Mononuclear cell (primary cell): ENCODE measurements at regions not wholly inside any gene's neighbourhood (a gene's known extent, or its start where the extent isn't known, plus 50 kb on each side); places are given as distances from the start of the nearest gene placed in this dataset.

Experiments used
- H3K27me3 ChIP-seq: 2 replicates; pipeline ENCODE4 v1.6.0; 2011; ENCODE audit warnings: low read length, control low read depth; ENCODE audit not compliant: insufficient read depth
- H3K4me1 ChIP-seq: 2 replicates; pipeline ENCODE4 v1.5.1; 2011; ENCODE audit warnings: mild to moderate bottlenecking, low read length, control low read depth; ENCODE audit not compliant: insufficient read depth
- H3K4me3 ChIP-seq: 2 replicates; pipeline ENCODE4 v1.5.1; 2011; ENCODE audit warnings: mild to moderate bottlenecking, low read length, moderate library complexity
- H3K9me3 ChIP-seq: 2 replicates; pipeline ENCODE4 v1.5.1; 2011; ENCODE audit warnings: low read depth, mild to moderate bottlenecking, control low read depth, low read length

DNA sequence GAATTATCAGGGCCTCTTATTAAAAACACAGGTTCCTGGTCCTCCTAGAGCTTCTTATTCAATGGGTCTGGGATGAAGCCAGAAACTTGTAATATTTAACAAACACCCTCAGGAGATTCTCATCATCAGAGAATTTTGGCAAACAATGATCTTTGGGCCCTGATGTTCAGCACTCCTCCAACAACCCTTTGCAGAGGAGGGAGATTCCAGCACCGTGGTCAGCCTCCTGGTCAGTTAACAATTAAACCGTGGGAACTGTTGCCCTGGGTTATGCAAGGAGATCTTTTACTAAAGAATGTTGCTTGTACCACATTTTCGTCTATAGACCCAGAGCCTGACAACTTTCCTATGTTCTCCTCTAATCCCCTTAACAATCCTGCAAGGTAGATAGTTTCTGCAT, 294.4 kb downstream of the PLPP3 start:
- Histone ChIP-seq H3K4me1 (no peaks in the 10 kb centered on the region), H3K4me3 (no peak overlapping the region), H3K9me3 (no peaks in the 10 kb centered on the region), H3K27me3 (no peaks in the 10 kb centered on the region)

DNA sequence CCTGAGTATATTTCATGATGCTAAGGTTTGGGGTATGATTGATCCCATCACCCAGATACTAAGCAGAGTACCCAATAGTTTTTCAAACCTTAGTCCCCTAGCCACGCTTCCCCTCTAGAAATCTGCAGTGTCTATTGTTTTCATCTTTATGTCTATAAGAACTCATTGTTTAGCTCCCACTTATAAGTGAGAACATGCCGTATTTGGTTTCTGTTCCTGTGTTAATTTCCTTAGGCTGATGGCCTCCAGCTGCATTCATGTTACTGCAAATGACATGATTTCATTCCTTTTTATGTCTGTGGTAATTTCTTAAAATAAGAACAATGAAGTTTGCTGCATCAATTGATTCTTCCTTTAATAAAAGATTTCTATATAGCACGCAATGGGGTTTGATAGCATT, 301.3 kb downstream of the PLPP3 start:
- H3K4me1 ChIP-seq: no peaks in the 10 kb centered on the region
- H3K4me3 ChIP-seq: no peak overlapping the region
- H3K9me3 ChIP-seq: no peaks in the 10 kb centered on the region
- H3K27me3 ChIP-seq: no peaks in the 10 kb centered on the region

- H3K4me1 ChIP-seq: no peaks in the 10 kb centered on the region
- no peaks in the 10 kb centered on the region for H3K27me3 ChIP-seq
- no peak overlapping the region for H3K4me3 ChIP-seq
- no peaks in the 10 kb centered on the region for H3K9me3 ChIP-seq
Observed at GRCh38 chr1:56268519-56269140, 310.7 kb downstream of the PLPP3 start.

DNA sequence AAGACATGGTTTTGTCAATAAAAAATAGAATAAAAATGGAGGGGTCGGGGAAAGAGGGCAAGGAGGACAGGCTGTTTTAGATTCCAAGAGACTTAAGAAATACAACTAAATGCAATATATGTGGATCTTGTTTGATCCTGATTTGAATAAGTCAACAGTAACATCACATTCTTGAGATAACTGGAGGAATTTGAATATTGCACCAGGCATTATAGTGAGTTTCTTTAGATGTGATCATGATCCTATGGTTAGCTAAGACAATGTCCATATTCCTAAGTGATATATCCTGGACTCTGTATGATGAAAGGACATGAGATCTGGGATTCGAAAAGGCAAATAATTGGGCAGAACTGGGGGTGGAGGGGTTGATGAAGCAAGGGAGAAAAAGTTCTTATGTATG, 311.8 kb downstream of the PLPP3 start:
- no peaks in the 10 kb centered on the region for H3K4me1 ChIP-seq
- H3K4me3 ChIP-seq: no peak overlapping the region
- no peaks in the 10 kb centered on the region for H3K9me3 ChIP-seq
- no peaks in the 10 kb centered on the region for H3K27me3 ChIP-seq

DNA sequence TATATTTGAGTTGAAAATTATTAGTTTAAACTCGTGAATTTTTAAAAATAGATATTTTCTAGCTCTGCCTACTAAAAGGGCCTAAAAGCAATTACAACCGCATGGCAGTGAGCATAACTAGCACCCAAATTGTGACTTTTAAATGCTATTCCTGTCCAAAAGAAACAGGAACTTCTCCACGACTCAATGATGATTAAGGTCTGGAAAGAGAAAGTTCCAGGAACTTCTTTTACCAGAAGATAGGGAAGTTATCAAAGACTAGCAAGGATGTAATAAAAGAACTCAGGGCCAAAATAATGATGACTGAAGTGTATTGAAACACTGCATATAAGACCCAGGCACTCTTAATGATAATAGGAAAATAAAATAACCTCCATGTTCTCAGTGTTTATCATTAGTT, 313.0 kb downstream of the PLPP3 start:
- H3K27me3 ChIP-seq: no peaks in the 10 kb centered on the region
- no peaks in the 10 kb centered on the region for H3K4me1 ChIP-seq
- H3K4me3 ChIP-seq: no peak overlapping the region
- no peaks in the 10 kb centered on the region for H3K9me3 ChIP-seq

DNA sequence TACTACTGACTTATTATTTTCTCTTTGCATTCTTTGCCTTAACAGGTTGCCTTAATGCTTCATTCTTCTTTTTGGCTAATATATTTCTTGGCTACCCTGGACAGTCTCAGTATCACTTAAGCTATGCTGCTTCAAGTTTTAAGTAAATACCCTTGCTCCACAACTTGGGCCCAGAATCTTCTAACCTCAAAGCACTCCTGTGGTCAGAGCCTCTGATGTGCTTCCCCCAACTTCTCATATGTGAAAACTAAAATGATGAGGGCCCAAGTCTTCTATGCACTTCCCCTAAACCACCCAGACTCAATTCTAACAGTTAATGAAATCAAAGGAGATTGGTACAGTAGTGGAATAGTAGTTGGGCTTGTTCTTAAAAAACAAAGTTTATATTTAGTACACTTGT, 314.1 kb downstream of the PLPP3 start:
- no peaks in the 10 kb centered on the region for H3K27me3 ChIP-seq
- no peaks in the 10 kb centered on the region for H3K9me3 ChIP-seq
- H3K4me3 ChIP-seq: no peak overlapping the region
- no peaks in the 10 kb centered on the region for H3K4me1 ChIP-seq

DNA sequence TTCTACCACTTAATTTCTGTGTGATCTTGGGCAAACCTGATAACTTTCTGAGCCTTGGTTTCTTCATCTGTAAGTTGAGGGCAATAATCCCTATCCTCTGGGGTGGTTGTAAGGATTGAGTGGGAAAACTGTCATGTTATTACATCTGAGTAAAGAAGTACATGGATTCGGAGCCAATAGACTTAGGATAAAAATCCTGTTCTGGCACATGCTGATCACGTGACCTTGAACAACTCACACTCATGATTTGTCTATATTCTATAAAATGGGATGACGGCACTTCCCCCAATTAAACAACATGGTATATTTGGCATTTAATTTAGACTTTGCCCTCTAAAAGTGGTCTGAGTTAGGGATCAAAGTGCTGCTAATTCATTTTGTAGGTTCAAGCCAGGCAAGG, 315.5 kb downstream of the PLPP3 start:
- no peaks in the 10 kb centered on the region for H3K27me3 ChIP-seq
- H3K4me3 ChIP-seq: no peak overlapping the region
- H3K9me3 ChIP-seq: no peaks in the 10 kb centered on the region
- H3K4me1 ChIP-seq: no peaks in the 10 kb centered on the region

DNA sequence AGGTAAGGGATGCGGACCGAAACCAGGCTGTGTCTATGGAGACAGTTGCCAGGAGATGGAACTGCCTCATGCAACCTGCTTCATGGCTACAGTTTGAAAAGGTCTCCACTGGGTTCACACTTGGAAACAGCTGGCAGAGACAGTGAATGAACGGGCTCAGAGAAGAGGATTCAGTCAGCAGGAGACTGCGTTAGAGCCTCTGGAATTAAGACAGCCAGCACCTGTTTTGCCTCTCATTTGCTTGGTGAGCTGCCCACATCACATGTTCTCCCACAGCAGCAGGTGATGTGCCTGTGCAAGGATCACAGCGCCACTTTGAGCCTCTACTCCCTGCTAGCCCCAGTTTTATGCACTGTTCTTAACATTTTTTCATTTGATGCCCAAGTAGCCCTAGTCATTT, 321.0 kb downstream of the PLPP3 start:
- peaks cover 16% of the 10 kb centered on the region for H3K4me1 ChIP-seq
- no peaks in the 10 kb centered on the region for H3K27me3 ChIP-seq
- no peak overlapping the region for H3K4me3 ChIP-seq
- no peaks in the 10 kb centered on the region for H3K9me3 ChIP-seq

GRCh38 chr1:56257726-56258125, 321.6 kb downstream of the PLPP3 start:
- Histone ChIP-seq H3K4me1 (peaks cover 16% of the 10 kb centered on the region), H3K4me3 (no peak overlapping the region), H3K27me3 (no peaks in the 10 kb centered on the region), H3K9me3 (no peaks in the 10 kb centered on the region)

- Histone ChIP-seq H3K4me1 (peaks cover 16% of the 10 kb centered on the region), H3K9me3 (no peaks in the 10 kb centered on the region), H3K27me3 (no peaks in the 10 kb centered on the region), H3K4me3 (no peak overlapping the region)
Observed at GRCh38 chr1:56256153-56257000, 323.0 kb downstream of the PLPP3 start.

DNA sequence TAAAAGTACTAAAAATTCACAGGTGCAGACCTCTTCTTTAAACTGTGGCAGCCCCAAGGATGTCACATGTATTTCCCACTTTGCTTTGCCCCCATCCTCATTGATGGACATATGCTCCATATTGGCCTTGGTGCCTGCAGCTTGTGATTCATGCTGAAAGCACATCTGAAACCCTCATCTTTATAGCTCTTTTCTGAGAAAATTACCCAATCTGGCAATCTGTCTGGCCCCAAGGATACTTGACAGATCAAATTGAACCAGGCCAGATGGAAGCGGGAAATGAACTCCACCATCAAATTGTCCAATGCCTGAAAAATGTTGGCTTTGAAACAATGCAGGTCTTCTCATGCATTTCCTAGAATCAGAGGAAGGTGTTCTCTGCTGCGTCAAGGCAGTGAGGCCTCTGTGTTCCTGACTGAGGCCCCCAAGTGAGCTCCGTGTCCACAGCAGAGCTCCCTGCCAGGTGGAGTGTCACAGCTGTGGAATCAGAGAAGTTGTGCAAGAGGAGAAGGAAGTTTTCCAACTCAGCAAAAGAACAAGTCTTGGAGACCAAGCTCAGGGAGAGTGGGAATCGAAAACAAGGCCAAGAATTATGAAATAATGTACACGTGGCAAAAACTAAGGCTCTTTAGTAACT, 323.7 kb downstream of the PLPP3 start:
- no peaks in the 10 kb centered on the region for H3K9me3 ChIP-seq
- H3K27me3 ChIP-seq: no peaks in the 10 kb centered on the region
- H3K4me3 ChIP-seq: no peak overlapping the region
- H3K4me1 ChIP-seq: peaks cover 16% of the 10 kb centered on the region

DNA sequence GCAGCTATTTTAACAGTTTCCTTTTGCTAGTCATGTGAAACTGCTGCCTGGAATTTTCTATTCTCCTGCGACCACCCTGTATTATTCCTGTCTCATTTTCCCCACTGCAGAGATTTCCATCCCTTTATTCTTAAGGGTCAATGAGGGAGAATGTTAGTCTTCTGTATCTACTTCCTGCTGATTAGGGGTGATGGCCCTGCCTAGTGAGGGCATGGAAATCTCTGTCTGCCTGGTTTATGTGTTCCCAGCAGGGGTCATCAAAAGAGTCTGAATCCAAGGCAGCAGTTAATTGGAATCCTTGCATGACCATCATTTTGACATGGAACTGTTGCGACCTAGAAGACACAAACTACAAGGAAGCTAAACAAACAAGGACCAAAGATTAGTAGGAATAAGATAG, 325.2 kb downstream of the PLPP3 start:
- Histone ChIP-seq H3K9me3 (no peaks in the 10 kb centered on the region), H3K4me3 (no peak overlapping the region), H3K27me3 (no peaks in the 10 kb centered on the region), H3K4me1 (peaks cover 24% of the 10 kb centered on the region)

DNA sequence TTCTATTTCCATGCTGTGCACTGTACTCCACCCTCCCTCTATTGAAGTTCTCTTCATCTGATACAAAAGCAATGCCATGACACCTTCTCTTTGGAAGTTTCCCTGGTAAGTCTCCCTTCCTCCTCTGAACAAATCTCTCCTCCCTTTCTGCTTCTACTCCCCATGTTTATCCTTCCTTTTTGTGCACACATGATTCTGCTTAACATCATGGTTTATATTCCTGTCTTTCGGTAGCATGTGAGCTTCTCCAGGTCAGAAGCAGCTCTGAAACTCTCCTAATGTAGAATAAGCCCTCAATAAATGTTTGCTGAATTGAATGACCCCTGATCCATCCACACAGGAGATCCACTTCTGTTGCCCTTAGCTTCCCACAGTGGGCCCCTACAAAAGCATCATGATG, 328.6 kb downstream of the PLPP3 start:
- H3K9me3 ChIP-seq: no peaks in the 10 kb centered on the region
- H3K4me3 ChIP-seq: no peak overlapping the region
- peaks cover 16% of the 10 kb centered on the region for H3K4me1 ChIP-seq
- no peaks in the 10 kb centered on the region for H3K27me3 ChIP-seq

GRCh38 chr1:56249234-56249633, 330.1 kb downstream of the PLPP3 start:
- Histone ChIP-seq H3K27me3 (no peaks in the 10 kb centered on the region), H3K4me1 (peaks cover 12% of the 10 kb centered on the region), H3K4me3 (no peak overlapping the region)

DNA sequence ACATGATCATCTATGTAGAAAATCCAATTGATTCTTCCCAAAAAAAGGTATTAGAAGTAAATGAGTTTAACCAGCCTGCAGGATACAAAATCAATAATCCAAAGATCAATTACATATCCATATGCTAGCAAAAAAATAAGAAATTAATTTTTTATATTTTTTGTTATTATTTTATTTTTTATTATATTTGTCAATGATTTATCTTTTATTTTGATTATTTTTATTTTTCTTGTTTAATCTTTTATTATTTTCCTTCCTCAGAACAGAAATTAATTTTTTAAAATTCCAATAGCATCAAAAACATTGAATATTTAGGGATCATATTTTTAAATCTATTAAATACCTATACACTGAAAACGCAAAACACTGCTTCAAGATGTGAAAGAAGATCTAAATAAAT, 331.2 kb downstream of the PLPP3 start:
- Histone ChIP-seq H3K4me1 (peaks cover 12% of the 10 kb centered on the region), H3K27me3 (no peaks in the 10 kb centered on the region), H3K4me3 (no peak overlapping the region), H3K9me3 (no peaks in the 10 kb centered on the region)

More at GRCh38 chr1:56249234-56249633, 330.1 kb downstream of the PLPP3 start:
- H3K9me3 ChIP-seq: no peaks in the 10 kb centered on the region
